Astrocyte (in vitro differentiated cells and primary cell): ENCODE measurements at regions not wholly inside any gene's neighbourhood (a gene's known extent, or its start where the extent isn't known, plus 50 kb on each side); places are given as distances from the start of the nearest gene placed in this dataset.

Experiments
- CTCF ChIP-seq: IDR thresholded peaks from 2 replicates; pipeline ENCODE4 v1.5.1; 2011; ENCODE audit warnings: low read depth, mild to moderate bottlenecking, inconsistent platforms, low read length, moderate library complexity; ENCODE audit not compliant: insufficient read depth
- EZH2 ChIP-seq: IDR thresholded peaks from 2 replicates; pipeline ENCODE4 v1.6.1; 2012; ENCODE audit warnings: mild to moderate bottlenecking, low read length, inconsistent platforms; ENCODE audit not compliant: insufficient read depth

GRCh38 chr3:103950676-103951075, 1416.0 kb upstream of the ALCAM start:
- TF ChIP-seq CTCF (no peak), EZH2 (no peak)
